ENCODE measurements at regions not wholly inside any gene's neighbourhood (a gene's known extent, or its start where the extent isn't known, plus 50 kb on each side); places are given as distances from the start of the nearest gene placed in this dataset.

DNA sequence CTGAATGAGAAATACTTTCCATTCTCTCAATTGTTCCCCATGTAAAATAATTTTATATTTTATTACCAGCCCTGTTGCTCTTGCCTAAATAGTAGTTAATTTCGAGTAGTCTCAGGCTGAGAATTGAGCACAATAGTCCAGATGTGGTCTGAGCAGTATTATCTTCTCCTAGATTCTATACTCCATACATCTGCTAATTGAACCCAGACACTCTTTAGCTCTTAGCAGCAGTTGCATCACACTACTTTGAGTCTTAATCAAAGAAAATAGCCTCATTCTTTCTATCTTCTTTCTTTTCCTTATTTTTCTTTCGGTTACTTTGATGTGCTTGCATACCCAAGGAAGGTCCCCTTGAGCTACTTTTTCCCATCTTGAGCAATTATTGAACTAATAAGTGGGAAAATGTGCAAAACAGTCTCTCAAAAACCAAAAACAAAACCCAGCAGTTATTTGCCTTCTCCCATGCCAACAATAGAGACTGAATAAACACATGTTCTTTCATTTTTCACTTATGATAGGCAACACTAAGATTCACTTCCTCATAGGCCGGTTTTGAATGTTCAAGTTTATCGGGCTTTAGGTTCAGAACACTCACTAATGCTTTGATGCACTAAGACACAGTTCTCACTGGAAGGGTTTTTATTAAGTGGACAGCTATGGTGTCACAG, 204.5 kb downstream of the POU4F1 start:
- TF ChIP-seq, protein P1, sequence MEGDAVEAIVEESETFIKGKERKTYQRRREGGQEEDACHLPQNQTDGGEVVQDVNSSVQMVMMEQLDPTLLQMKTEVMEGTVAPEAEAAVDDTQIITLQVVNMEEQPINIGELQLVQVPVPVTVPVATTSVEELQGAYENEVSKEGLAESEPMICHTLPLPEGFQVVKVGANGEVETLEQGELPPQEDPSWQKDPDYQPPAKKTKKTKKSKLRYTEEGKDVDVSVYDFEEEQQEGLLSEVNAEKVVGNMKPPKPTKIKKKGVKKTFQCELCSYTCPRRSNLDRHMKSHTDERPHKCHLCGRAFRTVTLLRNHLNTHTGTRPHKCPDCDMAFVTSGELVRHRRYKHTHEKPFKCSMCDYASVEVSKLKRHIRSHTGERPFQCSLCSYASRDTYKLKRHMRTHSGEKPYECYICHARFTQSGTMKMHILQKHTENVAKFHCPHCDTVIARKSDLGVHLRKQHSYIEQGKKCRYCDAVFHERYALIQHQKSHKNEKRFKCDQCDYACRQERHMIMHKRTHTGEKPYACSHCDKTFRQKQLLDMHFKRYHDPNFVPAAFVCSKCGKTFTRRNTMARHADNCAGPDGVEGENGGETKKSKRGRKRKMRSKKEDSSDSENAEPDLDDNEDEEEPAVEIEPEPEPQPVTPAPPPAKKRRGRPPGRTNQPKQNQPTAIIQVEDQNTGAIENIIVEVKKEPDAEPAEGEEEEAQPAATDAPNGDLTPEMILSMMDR (IDR thresholded peaks at IDR 0.05; ENCODE audit: low read depth, low read length, poor library complexity, severe bottlenecking): no peak
- no peak for TF ChIP-seq EZH2phosphoT487 (IDR thresholded peaks at IDR 0.05; ENCODE audit: borderline replicate concordance, low read length)

Measured in DOHH2 (cell line).